Progenitor cell of endocrine pancreas (in vitro differentiated cells): ENCODE measurements at regions not wholly inside any gene's neighbourhood (a gene's known extent, or its start where the extent isn't known, plus 50 kb on each side); places are given as distances from the start of the nearest gene placed in this dataset.

Source experiments
- DNase-seq: peaks from one replicate; pipeline ENCODE4 v3.0.0; 2021; ENCODE audit warnings: low spot score; ENCODE audit not compliant: unreplicated experiment
- H3K27ac Mint-ChIP-seq: 2 replicates; pipeline ENCODE4 v1.8.0; 2021; ENCODE audit warnings: mild to moderate bottlenecking, moderate library complexity, mixed read lengths
- H3K27me3 Mint-ChIP-seq: 2 replicates; pipeline ENCODE4 v1.8.0; 2021; ENCODE audit warnings: mixed read lengths
- H3K36me3 Mint-ChIP-seq: 2 replicates; pipeline ENCODE4 v1.8.0; 2022; ENCODE audit warnings: mixed read lengths; ENCODE audit not compliant: insufficient read depth
- H3K4me1 Mint-ChIP-seq: 2 replicates; pipeline ENCODE4 v1.8.0; 2021; ENCODE audit warnings: low read depth, mixed read lengths
- H3K4me3 Mint-ChIP-seq: 2 replicates; pipeline ENCODE4 v1.8.0; 2021; ENCODE audit warnings: low read depth, mild to moderate bottlenecking, moderate library complexity, mixed read lengths
- H3K9me3 Mint-ChIP-seq: 2 replicates; pipeline ENCODE4 v1.8.0; 2021; ENCODE audit warnings: low read depth, mixed read lengths
- CTCF ChIP-seq: fragments of 200-600 bp; sonication (generic); IDR thresholded peaks from one replicate; pipeline ENCODE4 v1.5.0; 2021; ENCODE audit warnings: antibody characterized with exemption, mild to moderate bottlenecking; ENCODE audit not compliant: unreplicated experiment

DNA sequence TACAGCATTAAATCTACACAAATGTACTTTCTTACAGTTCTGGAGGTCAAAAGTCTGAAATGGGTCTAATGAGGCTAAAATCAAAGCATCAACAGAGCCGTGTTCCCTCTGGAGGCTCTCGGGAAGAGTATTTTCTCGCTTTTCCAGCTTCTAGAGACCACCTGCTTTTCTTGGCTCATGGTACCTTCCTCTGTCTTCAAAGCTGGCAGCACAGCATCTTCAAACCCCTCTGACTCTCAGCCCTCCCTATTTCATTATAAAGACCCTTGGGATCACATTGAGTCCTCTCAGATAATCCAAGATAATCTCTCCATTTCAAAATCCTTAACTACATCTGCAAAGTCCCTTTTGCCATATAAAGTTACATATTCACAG is 117.8 kb upstream of the NCK2 start:
- Mint-ChIP-seq H3K27ac (no peak overlapping the region), H3K27me3 (peaks cover 26% of the 10 kb centered on the region), H3K36me3 (no peaks in the 10 kb centered on the region), H3K4me1 (no peaks in the 10 kb centered on the region), H3K4me3 (no peak overlapping the region), H3K9me3 (peaks cover 3% of the 10 kb centered on the region)
- TF ChIP-seq CTCF = no peak
- no peak for DNase-seq

DNA sequence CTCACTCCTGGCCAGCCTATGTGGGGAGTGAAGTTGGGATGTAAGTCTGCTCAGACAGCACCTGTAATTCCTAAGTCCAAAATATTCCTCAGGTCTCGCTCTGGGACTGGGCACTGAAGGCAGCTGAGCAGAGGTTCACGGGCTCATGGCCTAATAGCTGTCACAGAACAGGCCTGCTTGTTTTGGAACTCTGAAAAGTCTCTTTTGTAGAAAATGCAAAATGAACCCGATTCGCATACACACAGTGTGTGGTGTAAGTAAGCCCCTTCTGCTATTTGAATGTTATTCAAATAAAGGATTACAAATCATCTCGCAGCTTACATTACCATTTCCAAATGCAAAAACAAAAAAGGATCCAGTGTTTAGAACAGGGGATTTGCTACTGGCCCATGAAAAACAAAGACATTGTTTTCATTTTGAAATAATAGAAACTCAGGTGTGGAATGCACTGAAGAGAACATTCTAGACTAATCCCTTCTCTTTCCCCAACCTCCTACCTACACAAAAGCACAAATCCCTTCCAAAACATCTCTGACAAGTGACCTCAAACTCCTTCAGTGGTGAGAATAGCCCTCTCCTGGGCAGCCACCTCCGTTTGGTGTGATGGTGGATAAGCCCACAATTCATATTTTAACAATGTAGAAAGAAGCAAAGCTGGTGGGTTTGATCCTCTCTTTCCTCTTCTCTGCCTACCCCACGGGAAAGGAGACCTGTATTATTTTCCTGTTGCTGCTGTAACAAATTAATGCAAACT is 118.3 kb upstream of the NCK2 start:
- no peak for TF ChIP-seq CTCF
- H3K27me3 Mint-ChIP-seq = peaks cover 26% of the 10 kb centered on the region
- no peak overlapping the region for H3K4me3 Mint-ChIP-seq
- DNase-seq = no peak
- H3K9me3 Mint-ChIP-seq = peaks cover 3% of the 10 kb centered on the region
- no peaks in the 10 kb centered on the region for H3K36me3 Mint-ChIP-seq
- H3K27ac Mint-ChIP-seq = no peak overlapping the region
- H3K4me1 Mint-ChIP-seq = no peaks in the 10 kb centered on the region

GRCh38 chr2:105625632-105626031 is 119.1 kb upstream of the NCK2 start:
- Mint-ChIP-seq H3K27ac (no peak overlapping the region), H3K36me3 (no peaks in the 10 kb centered on the region), H3K27me3 (peaks cover 31% of the 10 kb centered on the region), H3K4me1 (no peaks in the 10 kb centered on the region), H3K4me3 (no peak overlapping the region), H3K9me3 (peaks cover 3% of the 10 kb centered on the region)
- no peak for DNase-seq
- TF ChIP-seq CTCF = no peak

DNA sequence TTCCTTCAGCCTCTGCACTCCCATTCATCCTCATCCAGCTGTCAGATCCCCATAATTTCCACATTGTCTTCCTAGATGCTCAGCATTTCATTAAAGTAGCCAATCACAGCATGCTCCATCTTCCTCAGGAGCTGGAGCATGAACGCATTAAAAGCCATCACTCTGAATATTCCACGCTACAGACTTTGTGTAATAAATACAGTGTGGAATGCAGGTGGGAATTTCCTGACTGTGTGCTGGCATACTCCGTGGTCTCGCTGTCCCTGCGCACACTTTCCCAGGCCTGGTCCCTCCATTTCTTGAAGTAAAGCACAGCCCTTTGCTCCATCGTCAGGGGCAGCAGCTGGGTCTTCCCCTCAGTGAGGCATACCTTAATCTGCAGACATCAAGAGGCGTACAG is 123.7 kb upstream of the NCK2 start:
- no peak overlapping the region for H3K27ac Mint-ChIP-seq
- H3K36me3 Mint-ChIP-seq = no peaks in the 10 kb centered on the region
- peaks cover 11% of the 10 kb centered on the region for H3K4me1 Mint-ChIP-seq
- no peak overlapping the region for H3K4me3 Mint-ChIP-seq
- DNase-seq = no peak
- TF ChIP-seq CTCF = no peak
- no peaks in the 10 kb centered on the region for H3K9me3 Mint-ChIP-seq
- H3K27me3 Mint-ChIP-seq = peaks cover 26% of the 10 kb centered on the region

GRCh38 chr2:105618351-105618659 is 126.4 kb upstream of the NCK2 start:
- Mint-ChIP-seq H3K27me3 (peaks cover 16% of the 10 kb centered on the region), H3K36me3 (no peaks in the 10 kb centered on the region), H3K4me1 (peaks cover 15% of the 10 kb centered on the region), H3K27ac (no peak overlapping the region), H3K9me3 (no peaks in the 10 kb centered on the region), H3K4me3 (no peak overlapping the region)
- no peak for DNase-seq
- no peak for TF ChIP-seq CTCF
